GM19468 (cell line): ENCODE measurements at regions not wholly inside any gene's neighbourhood (a gene's known extent, or its start where the extent isn't known, plus 50 kb on each side); places are given as distances from the start of the nearest gene placed in this dataset.

Experiments used
- ATAC-seq: cut with Tn5 transposase; IDR thresholded peaks from one replicate; pipeline ENCODE4 v1.9.1; 2021; ENCODE audit warnings: mild to moderate bottlenecking, moderate library complexity, moderate number of reproducible peaks; ENCODE audit not compliant: unreplicated experiment; ENCODE audit errors: extremely low read depth

DNA sequence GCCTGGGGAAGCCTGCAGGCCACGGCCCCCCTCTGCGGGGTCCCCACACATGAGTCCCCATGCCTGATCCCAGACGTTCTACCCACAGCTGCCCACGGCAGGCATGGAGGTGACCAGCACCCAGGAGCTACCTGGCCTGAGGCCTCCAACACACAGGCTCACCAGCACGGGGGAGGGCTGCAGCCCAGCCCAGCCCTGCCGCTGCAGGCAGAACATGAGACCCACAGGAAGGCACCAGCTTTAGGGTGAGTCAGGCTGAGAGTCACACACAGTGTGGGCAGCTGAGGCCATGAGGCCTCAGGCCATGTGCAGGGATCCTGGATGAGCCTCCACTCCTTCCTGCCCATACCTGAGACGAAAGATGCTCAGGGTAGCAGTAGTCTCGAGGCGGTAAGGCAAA lies 121.1 kb downstream of the PSMG1 start:
- ATAC-seq, result no peak

DNA sequence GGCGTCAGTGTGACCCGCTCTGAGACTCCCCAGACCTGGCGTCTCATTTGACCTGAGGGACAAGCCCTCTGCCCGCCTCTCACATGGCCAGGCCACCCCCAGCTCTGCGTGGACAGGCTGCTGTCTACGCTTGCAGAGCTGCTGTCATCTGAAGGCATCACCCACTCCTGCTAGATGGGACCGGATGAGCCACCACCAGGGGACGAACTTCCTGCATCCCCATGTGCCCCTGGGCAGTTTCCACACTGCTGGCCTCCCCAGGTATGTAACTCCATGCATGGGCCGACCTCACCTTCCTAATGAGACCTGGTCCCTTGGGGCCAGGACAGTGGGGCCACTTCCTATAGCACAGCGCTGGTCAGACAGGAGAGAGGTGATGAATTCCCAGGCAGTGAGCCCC lies 121.5 kb downstream of the PSMG1 start:
- no peak for ATAC-seq

DNA sequence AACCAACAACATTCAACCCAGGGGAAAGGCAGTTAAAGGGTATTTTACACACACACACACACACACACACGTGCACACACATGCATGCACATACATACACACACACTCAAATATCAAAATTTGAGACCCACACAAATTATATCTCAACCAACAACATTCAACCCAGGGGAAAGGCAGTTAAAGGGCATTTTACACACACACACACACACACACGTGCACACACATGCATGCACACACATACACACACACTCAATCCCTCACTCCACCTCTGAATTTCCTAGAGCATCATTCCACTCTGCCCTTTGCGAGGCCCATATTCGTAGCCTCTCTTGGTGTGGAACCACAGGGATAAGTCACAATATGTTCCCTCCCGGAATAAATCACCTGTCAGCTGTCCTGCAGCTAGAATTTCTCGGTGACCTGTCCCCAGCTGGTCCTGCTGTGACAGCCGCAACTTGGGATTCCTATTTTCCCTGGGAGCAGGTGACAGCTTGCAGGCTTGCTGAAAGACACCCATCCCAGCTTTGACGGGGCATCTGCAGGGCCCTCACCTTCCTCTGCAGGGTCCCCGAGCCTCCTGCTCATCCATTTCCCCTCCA lies 122.7 kb downstream of the PSMG1 start:
- no peak for ATAC-seq

DNA sequence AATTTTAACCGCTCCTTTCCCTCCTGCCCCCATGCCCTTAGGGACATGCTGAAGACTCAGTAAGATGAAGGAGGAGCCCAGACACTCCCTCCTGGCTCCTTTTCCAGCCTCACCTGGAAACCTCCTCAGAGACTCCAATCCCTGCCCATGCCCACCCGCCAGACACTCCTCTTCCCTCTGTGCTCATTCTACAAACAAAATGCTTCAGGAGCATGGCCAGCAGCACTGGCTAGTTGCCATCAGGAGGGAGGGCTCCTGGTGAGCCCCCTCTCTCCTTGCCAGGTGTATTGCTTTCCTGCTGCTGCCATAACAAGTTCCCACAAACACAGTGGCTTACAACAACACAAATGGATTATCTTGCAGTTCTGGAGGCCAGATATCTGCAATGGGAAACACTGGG lies 126.1 kb downstream of the PSMG1 start:
- ATAC-seq, result no peak

DNA sequence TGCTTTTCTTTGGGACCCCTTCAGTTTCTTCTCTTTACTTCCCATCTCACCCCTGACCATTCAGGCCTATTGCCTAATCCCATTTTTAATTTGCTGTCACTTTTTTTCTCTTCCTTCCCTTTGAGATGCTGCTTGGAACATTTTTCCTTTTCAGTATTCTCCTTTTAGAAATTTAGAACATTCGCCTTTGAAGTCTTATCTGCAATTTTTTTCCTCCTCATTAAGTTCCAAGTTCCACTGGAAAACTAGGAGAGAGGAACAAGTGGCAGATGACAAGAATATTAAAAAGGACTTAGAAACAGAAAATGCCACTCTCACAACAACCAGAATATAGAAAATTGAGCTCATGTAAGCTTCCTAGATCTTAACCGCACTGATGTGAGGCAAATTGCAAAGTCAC lies 126.6 kb downstream of the PSMG1 start:
- ATAC-seq, result no peak

DNA sequence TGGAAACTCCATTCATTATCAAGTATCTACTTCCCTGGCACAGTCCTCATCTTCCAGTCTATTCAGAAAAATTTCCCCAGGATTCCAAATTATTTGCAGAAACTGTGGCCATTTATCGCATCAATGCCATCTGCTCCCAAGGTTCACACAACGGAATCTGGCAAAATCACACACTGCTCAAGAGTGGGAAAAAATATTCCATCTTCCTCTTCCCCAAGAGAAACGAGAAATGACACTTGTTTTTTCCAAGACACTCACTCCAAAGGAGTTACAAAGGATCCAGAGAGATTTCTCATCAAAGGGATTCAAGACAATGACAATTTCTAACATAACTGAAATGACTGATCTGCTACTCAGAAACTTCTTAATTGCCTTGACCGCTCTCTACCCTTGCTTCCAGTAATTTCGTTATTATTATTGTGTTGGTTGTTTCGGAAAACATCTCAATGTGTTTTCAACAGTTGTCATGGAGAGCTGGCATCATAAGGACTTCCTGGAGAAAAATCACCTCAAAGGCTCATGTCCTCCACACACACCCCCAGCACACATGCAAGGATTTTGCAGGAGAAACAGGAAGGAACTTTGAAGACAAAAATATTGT lies 128.0 kb downstream of the PSMG1 start:
- no peak for ATAC-seq

DNA sequence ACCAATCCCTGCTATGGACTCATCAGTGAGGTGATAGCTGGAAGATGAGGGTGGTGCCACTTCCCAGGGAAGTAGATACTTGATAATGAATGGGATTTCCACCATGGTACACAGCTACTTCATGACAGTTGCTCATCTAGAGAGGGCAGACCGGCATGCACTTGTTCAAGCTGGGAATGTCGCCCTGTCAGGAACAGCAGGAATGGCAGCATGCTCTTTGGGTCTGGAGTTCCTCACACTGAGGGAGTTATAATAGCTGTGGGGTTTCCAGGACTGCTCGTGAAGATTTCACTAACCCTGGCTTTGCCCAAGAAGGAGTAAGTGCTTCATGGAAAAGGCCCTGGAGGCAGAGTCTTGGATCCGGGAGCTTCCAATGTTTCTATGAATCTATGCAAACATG lies 129.2 kb downstream of the PSMG1 start:
- ATAC-seq, result no peak

DNA sequence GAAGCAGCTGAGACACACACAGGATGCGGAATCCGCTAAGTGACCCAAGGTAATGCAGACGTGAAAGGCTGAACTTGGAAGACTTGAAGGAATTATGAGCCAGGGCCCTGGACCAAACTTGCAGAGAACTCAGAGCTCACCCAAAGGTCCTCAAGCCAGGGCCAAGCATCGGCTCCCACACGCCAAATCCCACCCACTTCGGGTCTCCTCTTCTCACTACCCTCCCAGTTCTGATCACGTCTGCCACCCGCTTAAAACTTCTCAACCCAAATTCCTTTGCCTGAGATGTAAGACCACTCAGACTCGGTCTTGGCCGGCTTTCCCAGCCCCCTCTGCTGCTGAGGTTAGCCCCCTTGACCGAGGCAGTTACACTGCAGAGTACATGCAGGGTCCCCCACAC lies 130.1 kb downstream of the PSMG1 start:
- ATAC-seq, result no peak

DNA sequence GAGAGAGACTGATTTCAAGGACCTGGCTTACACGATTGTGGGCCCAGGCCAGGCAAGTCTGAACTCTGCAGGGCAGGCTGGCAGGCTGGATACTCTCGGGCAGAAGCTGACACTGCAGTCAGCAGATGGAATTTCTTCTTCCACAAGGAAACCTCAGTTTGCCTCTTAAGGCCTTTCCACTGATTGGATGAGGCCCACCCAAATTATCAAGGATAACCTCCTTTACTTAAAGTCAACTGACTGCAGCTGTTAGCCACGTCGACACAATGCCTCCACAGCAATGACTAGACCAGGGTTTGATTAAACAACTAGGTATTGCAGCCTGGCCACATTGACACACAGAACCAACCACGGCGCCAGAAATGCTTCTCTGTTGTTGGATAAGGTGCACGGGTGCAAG lies 130.5 kb downstream of the PSMG1 start:
- no peak for ATAC-seq

DNA sequence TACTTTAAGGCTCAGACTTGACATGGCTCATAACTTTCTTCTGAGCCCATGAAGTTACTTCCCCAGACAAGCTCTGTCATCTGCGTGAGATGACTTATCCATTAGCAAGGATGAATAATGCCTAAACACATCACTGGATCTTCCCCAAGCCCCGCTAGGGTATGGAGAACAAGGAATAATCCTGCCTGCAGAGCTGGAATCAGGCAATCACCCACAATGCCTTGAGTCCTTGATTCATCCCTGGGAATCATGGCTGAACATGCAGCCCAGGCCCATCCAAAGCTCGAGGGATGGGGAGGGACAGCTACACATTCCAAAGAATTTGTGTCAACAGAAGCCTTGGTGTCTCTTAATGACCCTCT lies 131.7 kb downstream of the PSMG1 start:
- ATAC-seq, result no peak

DNA sequence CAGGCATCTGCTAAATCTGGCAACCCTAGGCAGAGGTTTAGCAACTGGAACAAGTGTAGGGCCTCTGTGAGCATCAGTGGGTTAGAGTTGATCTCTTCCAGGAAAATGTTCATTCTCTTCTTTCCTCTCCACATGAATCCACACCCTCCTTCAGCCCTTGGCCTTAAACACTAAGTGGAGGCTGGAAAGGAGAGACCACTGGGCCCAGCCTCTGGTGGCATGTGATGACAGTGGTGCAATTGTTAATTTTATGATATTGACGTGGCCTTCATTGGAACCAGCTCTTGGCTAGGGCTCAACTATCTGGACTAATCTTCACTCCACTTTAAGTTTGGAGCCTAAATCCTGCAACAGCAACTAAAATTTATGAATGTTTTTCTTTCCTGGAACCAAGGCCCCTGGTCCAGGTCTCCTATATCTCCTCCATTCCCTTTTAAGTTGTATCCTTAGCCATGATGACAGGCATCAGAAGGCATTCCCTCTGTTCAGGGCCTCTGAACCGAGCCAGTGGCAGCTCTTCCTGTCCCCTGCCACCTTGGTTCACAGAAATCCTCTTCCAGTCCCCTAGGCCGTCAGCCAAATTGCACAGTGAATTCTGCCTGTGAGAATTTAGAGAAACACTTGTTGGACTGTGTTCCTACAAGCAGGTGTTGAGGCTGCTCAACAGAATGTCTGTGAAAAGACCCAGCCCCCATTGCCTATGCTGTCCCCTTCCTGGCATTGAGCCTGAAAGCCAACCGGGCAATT lies 132.2 kb downstream of the PSMG1 start:
- no peak for ATAC-seq

DNA sequence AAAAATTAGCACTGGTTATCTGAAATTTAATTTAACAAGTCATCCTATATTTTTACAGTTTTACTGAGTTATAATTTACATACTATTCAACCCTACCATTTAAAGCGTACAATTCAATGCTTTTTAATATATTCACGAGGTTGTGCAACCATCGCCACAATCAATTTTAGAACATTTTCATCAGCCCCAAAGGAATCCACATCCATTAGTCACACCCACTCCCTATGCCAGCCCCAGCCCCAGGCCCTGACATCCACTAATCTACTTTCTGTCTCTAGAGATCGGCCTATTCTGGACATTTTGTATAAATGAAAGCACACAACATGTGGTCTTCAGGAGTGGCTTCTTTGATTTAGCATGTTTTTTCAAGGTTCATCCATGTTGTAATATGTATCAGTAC lies 134.7 kb downstream of the PSMG1 start:
- ATAC-seq, result no peak

DNA sequence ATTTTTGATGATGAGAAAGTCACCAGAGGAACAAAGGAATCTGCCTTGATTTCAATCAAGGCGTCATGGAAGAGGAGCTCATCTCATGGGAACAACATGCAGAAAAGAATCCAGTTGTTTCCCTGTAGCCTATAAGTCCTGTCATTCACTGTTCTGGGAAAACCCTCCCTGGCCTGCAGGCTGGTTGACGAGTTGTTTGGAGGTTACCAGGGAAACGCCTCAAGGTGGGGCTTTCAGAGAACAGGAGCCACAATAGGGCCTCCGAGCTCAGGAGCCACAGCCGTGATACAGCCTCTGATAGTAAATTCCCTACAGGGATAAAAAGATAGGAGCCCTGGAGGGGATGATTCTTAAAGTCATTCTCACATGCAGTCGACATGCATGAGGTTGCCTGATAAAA lies 135.2 kb downstream of the PSMG1 start:
- ATAC-seq, result no peak

DNA sequence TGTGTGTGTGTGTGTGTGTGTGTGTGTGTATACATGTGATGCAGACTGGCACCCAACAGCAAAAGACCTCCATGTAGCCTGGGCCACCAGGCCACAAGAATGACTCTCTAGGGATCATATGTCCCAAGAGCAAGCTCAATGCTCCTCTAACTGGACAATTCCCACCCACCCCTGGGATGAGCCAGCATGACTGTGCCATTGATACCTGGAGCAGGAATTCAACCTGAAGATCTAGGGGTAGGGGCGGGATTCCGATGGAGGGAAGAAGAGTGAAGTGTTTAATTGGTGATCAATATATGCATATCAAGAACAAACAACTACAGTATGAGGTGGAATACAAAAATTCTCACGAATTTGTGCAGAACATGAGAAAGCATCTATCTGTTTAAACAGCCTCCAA lies 136.2 kb downstream of the PSMG1 start:
- ATAC-seq, result no peak

DNA sequence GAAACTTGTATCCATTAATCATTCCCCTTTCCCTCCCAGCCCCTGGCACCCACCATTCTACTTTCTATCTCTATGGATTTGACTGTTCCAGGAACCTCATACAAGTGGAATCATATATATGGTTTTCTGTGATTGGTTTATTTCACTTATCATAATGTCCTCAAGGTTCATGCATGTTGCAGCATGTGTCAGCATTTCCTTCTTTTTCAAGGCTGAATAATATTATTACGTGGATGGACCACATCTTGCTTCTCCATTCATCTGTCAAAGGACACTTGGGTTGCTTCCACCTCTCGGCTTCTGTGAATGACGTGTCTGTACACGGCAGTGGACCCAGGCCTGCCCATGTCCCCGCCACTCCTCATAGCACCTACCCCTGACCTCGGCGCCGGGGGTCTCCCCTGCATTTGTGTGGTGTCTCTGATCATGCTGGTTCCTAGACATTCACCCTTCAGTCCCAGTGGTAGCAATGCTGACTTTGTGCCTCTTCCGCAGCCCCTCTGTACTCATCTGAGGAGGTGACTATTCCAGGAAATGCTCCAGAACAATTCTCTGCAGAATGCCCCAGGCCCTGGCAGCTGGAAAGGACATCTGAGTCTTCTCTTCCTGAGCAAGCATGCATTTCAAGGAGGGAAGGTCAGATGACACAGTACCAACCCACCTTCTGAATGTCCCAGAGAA lies 136.9 kb downstream of the PSMG1 start:
- no peak for ATAC-seq

DNA sequence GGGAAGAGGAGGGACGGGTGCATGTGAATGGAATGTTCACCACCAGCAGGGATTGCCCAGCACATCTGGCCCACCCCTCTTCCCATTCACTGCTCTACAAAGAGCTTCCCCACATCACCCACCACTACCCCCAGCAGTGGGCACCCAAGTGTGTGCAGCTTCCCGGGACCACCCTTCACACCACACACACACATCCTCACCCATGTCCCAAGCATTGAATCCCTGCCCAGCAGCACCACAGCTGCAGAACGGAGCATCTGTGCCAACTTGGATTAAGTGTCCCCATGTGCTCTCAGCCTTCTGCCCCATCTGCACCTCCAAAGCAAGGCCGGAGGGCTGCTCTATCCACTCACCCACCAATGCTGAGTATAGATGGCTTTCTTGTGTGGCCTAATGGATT lies 141.4 kb downstream of the PSMG1 start:
- no peak for ATAC-seq

DNA sequence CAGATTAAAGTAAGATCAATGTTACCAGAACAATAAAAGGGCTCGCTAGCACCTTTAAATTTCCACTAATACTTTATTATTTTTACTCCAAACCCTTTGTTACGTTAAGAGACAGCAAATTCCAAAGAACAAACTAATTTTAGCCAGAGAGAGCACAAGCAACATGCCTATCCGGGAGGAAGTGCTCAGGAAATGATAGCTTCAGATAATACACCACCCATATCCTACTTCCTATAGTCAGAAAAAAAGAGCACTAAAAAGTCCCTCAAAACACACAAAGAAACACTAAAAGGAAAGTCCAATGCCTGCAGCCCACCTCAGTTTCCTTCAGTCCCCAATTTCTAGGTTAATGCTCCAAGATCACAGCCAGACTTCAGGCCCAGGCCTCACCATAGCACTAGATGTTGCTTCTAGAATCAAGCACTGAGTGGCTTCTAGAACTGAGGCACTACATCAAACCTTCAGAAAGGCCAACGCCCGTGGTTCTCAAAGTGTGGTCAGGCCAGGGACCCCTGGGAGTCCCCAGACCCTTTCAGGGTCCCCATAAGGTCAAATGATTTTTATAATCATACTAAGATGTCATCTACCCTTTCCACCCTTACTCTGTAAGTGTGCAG lies 142.6 kb downstream of the PSMG1 start:
- no peak for ATAC-seq

DNA sequence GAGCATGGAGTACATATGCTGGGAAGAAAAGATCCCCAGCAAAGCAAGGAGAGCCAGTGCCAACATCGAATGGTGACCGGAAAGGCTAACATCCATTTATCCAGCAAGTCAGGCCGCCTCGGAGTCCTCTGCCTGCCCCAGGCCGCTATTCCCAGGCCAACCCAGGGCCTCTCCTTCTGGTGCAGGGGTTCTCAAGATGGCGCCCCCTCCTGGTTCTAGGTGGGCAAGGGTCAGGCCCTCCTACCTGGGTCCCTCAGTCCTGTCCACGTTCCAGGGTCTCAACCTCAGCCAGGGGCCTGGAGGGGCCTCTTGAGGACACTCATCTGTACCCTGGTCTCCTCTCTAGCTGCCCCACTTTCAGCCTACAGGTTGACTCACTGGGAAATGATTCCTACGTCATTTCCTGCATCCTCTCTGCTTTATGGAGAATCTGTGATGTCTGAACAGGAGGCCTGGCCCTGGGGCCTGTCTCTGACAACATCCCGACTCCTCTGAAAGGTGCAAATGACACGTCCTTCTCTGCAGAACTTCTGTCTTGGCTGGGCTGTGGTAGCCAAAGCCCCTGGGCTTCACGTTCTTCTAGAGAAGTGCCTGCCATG lies 145.3 kb downstream of the PSMG1 start:
- no peak for ATAC-seq

DNA sequence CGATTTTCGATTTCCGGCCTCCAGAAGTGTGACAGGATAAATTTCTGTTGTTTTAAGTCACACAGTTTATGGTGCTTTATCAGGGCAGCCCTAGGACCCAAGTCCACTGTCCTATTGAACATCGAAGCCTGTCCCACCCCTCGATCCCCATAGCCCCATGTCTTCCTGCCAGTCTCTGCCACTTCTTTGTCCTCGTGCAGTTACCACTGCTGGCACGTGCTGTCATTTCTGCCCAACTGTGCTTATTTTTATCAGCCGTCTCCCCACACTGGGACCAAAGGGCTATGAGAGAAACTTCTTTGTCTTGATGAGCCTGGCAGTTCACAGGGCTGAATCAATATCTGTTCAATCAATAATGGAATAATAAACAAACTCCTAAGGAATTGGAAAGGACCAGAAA lies 146.7 kb downstream of the PSMG1 start:
- ATAC-seq, result no peak
